Liver (tissue), 8 donors: ENCODE measurements at regions not wholly inside any gene's neighbourhood (a gene's known extent, or its start where the extent isn't known, plus 50 kb on each side); places are given as distances from the start of the nearest gene placed in this dataset.

Experiments used
- DNase-seq: peaks from one replicate; pipeline ENCODE4 v3.0.0-alpha.2; 2017; ENCODE audit warnings: low spot score
- H3K27ac ChIP-seq, 2 donors: one replicate each; pipeline ENCODE4 v1.7.0; 2013; ENCODE audit warnings: inconsistent platforms in 2 of 2, low read length in 2 of 2, control low read depth in 1 of 2, low read depth in 1 of 2, mild to moderate bottlenecking in 1 of 2
- H3K27me3 ChIP-seq, 4 donors: one replicate each; pipeline versions ENCODE4 v1.6.1 to v1.7.0; 2013; ENCODE audit warnings: low read length in 3 of 4, inconsistent platforms in 1 of 4, mild to moderate bottlenecking in 1 of 4, moderate library complexity in 1 of 4; ENCODE audit not compliant: control insufficient read depth in 4 of 4, insufficient read depth in 4 of 4
- H3K36me3 ChIP-seq, 4 donors: one replicate each; pipeline versions ENCODE4 v1.6.1 to v1.7.0; 2013; ENCODE audit warnings: low read length in 3 of 4, mild to moderate bottlenecking in 3 of 4, low read depth in 1 of 4, moderate library complexity in 1 of 4; ENCODE audit not compliant: control insufficient read depth in 4 of 4, insufficient read depth in 3 of 4
- H3K4me1 ChIP-seq, 4 donors: one replicate each; pipeline versions ENCODE4 v1.6.1 to v1.7.0; 2013; ENCODE audit warnings: low read length in 3 of 4, mild to moderate bottlenecking in 3 of 4, moderate library complexity in 1 of 4; ENCODE audit not compliant: control insufficient read depth in 4 of 4, insufficient read depth in 4 of 4
- H3K4me3 ChIP-seq, 3 donors: one replicate each; pipeline versions ENCODE4 v1.6.1 to v1.7.0; 2013; ENCODE audit warnings: low read length in 3 of 3, control low read depth in 1 of 3, low read depth in 1 of 3, mild to moderate bottlenecking in 1 of 3
- H3K9ac ChIP-seq, 2 donors: one replicate each; pipeline ENCODE4 v1.7.0; 2013; ENCODE audit warnings: low read length in 2 of 2, mild to moderate bottlenecking in 2 of 2, moderate library complexity in 2 of 2, control low read depth in 1 of 2, low read depth in 1 of 2
- H3K9me3 ChIP-seq, 4 donors: one replicate each; pipeline versions ENCODE4 v1.6.1 to v1.7.0; 2013; ENCODE audit warnings: low read length in 3 of 4; ENCODE audit not compliant: control insufficient read depth in 4 of 4
- ATF3 ChIP-seq: IDR thresholded peaks from 2 replicates; pipeline ENCODE4 v1.6.1; 2016; ENCODE audit warnings: antibody characterized with exemption
- CTCF ChIP-seq: fragments of 150-350 bp; IDR thresholded peaks from 2 replicates; pipeline ENCODE4 v1.5.1; 2017; ENCODE audit warnings: improper control_type of control experiment, low read depth, low read length; ENCODE audit not compliant: missing input control
- EGR1 ChIP-seq, 2 donors: IDR thresholded peaks; 2 replicates each; pipeline ENCODE4 v1.6.1; 2016 to 2018; ENCODE audit warnings: antibody characterized with exemption in 2 of 2, low read depth in 2 of 2
- FOXA1 ChIP-seq: IDR thresholded peaks from 2 replicates; pipeline ENCODE4 v1.6.1; 2016; ENCODE audit warnings: antibody characterized with exemption
- FOXA2 ChIP-seq: IDR thresholded peaks from 2 replicates; pipeline ENCODE4 v1.6.1; 2016; ENCODE audit warnings: antibody characterized with exemption
- GABPA ChIP-seq, 2 donors: IDR thresholded peaks in 1 of 2; conservative IDR thresholded peaks in 1 of 2; 2 replicates each; pipeline ENCODE4 v1.6.1; 2016; ENCODE audit warnings: antibody characterized with exemption in 2 of 2, mild to moderate bottlenecking in 1 of 2, moderate library complexity in 1 of 2
- HNF4A ChIP-seq, 2 donors: conservative IDR thresholded peaks; 2 replicates each; pipeline ENCODE4 v1.6.1; 2016; ENCODE audit warnings: antibody characterized with exemption in 2 of 2, mild to moderate bottlenecking in 2 of 2
- HNF4G ChIP-seq: IDR thresholded peaks from 2 replicates; pipeline ENCODE4 v1.6.1; 2016; ENCODE audit warnings: antibody characterized with exemption
- JUND ChIP-seq, 2 donors: IDR thresholded peaks; 2 replicates each; pipeline ENCODE4 v1.6.1; 2016; ENCODE audit warnings: antibody characterized with exemption in 2 of 2
- MAX ChIP-seq: IDR thresholded peaks from 2 replicates; pipeline ENCODE4 v1.6.1; 2016; ENCODE audit warnings: antibody characterized with exemption
- NR2F2 ChIP-seq: IDR thresholded peaks from 2 replicates; pipeline ENCODE4 v1.6.1; 2016; ENCODE audit warnings: antibody characterized with exemption
- RAD21 ChIP-seq, 2 donors: IDR thresholded peaks; 2 replicates each; pipeline ENCODE4 v1.6.1; 2016; ENCODE audit warnings: antibody characterized with exemption in 2 of 2, mild to moderate bottlenecking in 2 of 2
- REST ChIP-seq: IDR thresholded peaks from 2 replicates; pipeline ENCODE4 v1.6.1; 2016; ENCODE audit warnings: antibody characterized with exemption, mild to moderate bottlenecking
- RXRA ChIP-seq, 2 donors: IDR thresholded peaks; 2 replicates each; pipeline ENCODE4 v1.6.1; 2017 to 2018; ENCODE audit warnings: antibody characterized with exemption in 2 of 2, mild to moderate bottlenecking in 1 of 2
- SP1 ChIP-seq: IDR thresholded peaks from 2 replicates; pipeline ENCODE4 v1.6.1; 2018; ENCODE audit warnings: antibody characterized with exemption, mild to moderate bottlenecking
- TAF1 ChIP-seq: conservative IDR thresholded peaks from 2 replicates; pipeline ENCODE4 v1.6.1; 2016; ENCODE audit warnings: antibody characterized with exemption, mild to moderate bottlenecking
- YY1 ChIP-seq: IDR thresholded peaks from 2 replicates; pipeline ENCODE4 v1.6.1; 2016; ENCODE audit warnings: antibody characterized with exemption, mild to moderate bottlenecking
- ZBTB33 ChIP-seq: IDR thresholded peaks from 2 replicates; pipeline ENCODE4 v1.6.1; 2016; ENCODE audit warnings: antibody characterized with exemption
- WGBS: extraction: QIAGEN DNeasy Blood & Tissue Kit; methylation state at CpG from one replicate; pipeline ENCODE4 v1.1.7; 2013; 5-methylcytosine and 5-hydroxymethylcytosine counted together
- donor health status: healthy.
- donor health status: healthy.
- donor health status: healthy.
- donor health status: healthy.
- donor health status: healthy.

GRCh38 chr3:11739706-11740105 lies 96.0 kb upstream of the VGLL4 start:
- Histone ChIP-seq H3K9ac (no peak overlapping the region), H3K9me3 (no peaks in the 10 kb centered on the region), H3K4me1 (no peaks in the 10 kb centered on the region), H3K4me3 (no peak overlapping the region), H3K36me3 (no peaks in the 10 kb centered on the region), H3K27ac (no peak overlapping the region), H3K27me3 (no peaks in the 10 kb centered on the region)
- 84% methylated on average over 3 of the region's 3 CpGs for WGBS
- no peak for DNase-seq
- TF ChIP-seq JUND (IDR thresholded peaks at IDR 0.05) (no peak), MAX (no peak), NR2F2 (no peak), RXRA (IDR thresholded peaks at IDR 0.05) (no peak), HNF4G (no peak), EGR1 (IDR thresholded peaks at IDR 0.05; ENCODE audit: low read depth in 2 of 2) (no peak), ATF3 (no peak), RAD21 (IDR thresholded peaks at IDR 0.05) (no peak), SP1 (no peak), ZBTB33 (no peak), HNF4A (conservative IDR thresholded peaks at IDR 0.05) (no peak), GABPA (IDR thresholded peaks at IDR 0.05 in 1 of 2, conservative IDR thresholded peaks at IDR 0.05 in 1 of 2) (no peak), FOXA2 (no peak), CTCF (no peak), REST (no peak), YY1 (no peak), TAF1 (no peak), FOXA1 (no peak)

GRCh38 chr3:11739123-11739522 lies 95.4 kb upstream of the VGLL4 start:
- Histone ChIP-seq H3K36me3 (no peaks in the 10 kb centered on the region), H3K27me3 (no peaks in the 10 kb centered on the region), H3K9ac (no peak overlapping the region), H3K4me3 (no peak overlapping the region), H3K27ac (no peak overlapping the region), H3K4me1 (no peaks in the 10 kb centered on the region), H3K9me3 (no peaks in the 10 kb centered on the region)
- 66% methylated on average over 2 of the region's 2 CpGs for WGBS
- no peak for DNase-seq
- TF ChIP-seq NR2F2 (no peak), RAD21 (IDR thresholded peaks at IDR 0.05) (no peak), GABPA (IDR thresholded peaks at IDR 0.05 in 1 of 2, conservative IDR thresholded peaks at IDR 0.05 in 1 of 2) (no peak), FOXA2 (no peak), SP1 (no peak), MAX (no peak), ATF3 (no peak), HNF4G (no peak), ZBTB33 (no peak), REST (no peak), TAF1 (no peak)
